ENCODE measurements at regions not wholly inside any gene's neighbourhood (a gene's known extent, or its start where the extent isn't known, plus 50 kb on each side); places are given as distances from the start of the nearest gene placed in this dataset.

DNA sequence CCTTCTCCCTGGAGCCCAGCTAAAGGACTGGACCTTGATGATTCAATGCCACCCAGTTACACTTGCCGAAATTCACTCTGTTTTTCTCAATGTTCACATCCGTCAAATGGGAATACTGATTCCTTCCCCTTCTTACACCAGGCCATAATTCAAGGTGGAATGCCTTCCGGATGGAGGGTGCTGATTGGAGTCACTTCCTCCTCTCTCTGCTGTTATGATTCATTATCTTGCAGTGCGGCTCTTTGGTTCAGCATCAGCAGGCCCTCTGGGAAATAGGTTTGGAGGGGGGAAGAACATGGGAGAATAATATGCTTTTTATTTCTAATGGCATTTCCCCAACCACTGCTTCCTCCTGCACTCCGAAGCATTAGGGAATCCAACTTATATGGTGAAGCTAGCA is 390.6 kb upstream of the TBX3 start (continued):
- TF ChIP-seq, protein P1, sequence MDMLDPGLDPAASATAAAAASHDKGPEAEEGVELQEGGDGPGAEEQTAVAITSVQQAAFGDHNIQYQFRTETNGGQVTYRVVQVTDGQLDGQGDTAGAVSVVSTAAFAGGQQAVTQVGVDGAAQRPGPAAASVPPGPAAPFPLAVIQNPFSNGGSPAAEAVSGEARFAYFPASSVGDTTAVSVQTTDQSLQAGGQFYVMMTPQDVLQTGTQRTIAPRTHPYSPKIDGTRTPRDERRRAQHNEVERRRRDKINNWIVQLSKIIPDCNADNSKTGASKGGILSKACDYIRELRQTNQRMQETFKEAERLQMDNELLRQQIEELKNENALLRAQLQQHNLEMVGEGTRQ (IDR thresholded peaks at IDR 0.05; ENCODE audit: borderline replicate concordance, low read depth, low read length), result no peak
- TF ChIP-seq, protein P2, sequence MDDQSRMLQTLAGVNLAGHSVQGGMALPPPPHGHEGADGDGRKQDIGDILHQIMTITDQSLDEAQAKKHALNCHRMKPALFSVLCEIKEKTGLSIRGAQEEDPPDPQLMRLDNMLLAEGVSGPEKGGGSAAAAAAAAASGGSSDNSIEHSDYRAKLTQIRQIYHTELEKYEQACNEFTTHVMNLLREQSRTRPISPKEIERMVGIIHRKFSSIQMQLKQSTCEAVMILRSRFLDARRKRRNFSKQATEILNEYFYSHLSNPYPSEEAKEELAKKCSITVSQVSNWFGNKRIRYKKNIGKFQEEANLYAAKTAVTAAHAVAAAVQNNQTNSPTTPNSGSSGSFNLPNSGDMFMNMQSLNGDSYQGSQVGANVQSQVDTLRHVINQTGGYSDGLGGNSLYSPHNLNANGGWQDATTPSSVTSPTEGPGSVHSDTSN (IDR thresholded peaks at IDR 0.05), result no peak

DNA sequence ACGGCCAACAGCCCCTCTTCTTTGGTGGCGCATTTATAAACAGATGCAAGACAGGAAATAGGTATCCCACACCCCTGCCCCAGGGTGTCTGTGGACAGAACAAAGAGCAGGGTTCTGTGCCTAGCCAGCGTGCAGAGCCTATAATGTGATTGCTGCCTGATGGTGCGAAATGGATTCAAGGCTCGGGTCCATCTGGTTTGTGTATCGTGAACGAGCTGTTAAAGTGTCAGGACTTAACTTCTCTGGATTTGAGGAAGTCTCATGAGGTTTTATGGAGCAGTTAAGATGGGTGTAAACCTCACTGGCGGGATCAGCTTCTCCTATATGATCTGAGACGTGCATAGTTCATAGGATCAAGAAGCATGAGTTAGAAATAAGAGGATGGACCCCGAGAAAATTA is 388.7 kb upstream of the TBX3 start:
- Histone ChIP-seq H3K4me2 (no peak overlapping the region), H3K79me2 (ENCODE audit: insufficient read depth) (no peaks in the 10 kb centered on the region), H3K27ac (ENCODE audit: low read depth in 2 of 2, low read length in 1 of 2) (no peak overlapping the region), H3K27me3 (ENCODE audit: insufficient read depth) (no peaks in the 10 kb centered on the region), H3K4me3 (ENCODE audit: low read depth in 2 of 2, low read length in 1 of 2) (no peak overlapping the region), H3K4me1 (ENCODE audit: control insufficient read depth in 1 of 2, insufficient read depth in 2 of 2, low read depth in 1 of 2, low read length in 1 of 2) (no peaks in the 10 kb centered on the region), H3K9me3 (no peaks in the 10 kb centered on the region), H4K20me1 (ENCODE audit: insufficient read depth) (no peaks in the 10 kb centered on the region), H3K36me3 (replicated peaks in 1 of 2; ENCODE audit: control insufficient read depth in 1 of 2, insufficient read depth in 2 of 2, low read length in 1 of 2) (no peaks in the 10 kb centered on the region), H2AFZ (ENCODE audit: low read depth) (no peak overlapping the region), H3F3A (replicated peaks; ENCODE audit: insufficient read depth) (no peaks in the 10 kb centered on the region), H3K9ac (no peak overlapping the region), H3K9me2 (no peaks in the 10 kb centered on the region)
- ChIA-PET CTCF (no interaction called here), POLR2A (no interaction called here)
- no peak for DNase-seq
- WGBS (ENCODE audit: low lambda C conversion rate), result 70% methylated on average over 10 of the region's 10 CpGs
- TF ChIP-seq, protein P3, sequence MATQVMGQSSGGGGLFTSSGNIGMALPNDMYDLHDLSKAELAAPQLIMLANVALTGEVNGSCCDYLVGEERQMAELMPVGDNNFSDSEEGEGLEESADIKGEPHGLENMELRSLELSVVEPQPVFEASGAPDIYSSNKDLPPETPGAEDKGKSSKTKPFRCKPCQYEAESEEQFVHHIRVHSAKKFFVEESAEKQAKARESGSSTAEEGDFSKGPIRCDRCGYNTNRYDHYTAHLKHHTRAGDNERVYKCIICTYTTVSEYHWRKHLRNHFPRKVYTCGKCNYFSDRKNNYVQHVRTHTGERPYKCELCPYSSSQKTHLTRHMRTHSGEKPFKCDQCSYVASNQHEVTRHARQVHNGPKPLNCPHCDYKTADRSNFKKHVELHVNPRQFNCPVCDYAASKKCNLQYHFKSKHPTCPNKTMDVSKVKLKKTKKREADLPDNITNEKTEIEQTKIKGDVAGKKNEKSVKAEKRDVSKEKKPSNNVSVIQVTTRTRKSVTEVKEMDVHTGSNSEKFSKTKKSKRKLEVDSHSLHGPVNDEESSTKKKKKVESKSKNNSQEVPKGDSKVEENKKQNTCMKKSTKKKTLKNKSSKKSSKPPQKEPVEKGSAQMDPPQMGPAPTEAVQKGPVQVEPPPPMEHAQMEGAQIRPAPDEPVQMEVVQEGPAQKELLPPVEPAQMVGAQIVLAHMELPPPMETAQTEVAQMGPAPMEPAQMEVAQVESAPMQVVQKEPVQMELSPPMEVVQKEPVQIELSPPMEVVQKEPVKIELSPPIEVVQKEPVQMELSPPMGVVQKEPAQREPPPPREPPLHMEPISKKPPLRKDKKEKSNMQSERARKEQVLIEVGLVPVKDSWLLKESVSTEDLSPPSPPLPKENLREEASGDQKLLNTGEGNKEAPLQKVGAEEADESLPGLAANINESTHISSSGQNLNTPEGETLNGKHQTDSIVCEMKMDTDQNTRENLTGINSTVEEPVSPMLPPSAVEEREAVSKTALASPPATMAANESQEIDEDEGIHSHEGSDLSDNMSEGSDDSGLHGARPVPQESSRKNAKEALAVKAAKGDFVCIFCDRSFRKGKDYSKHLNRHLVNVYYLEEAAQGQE (IDR thresholded peaks at IDR 0.05; ENCODE audit: low read depth, low read length), result no peak
- TF ChIP-seq NFIC (IDR thresholded peaks at IDR 0.05; ENCODE audit: borderline replicate concordance) (no peak), RAD21 (IDR thresholded peaks at IDR 0.05; ENCODE audit: low read length) (no peak), EP300 (IDR thresholded peaks at IDR 0.05; ENCODE audit: borderline replicate concordance in 1 of 2, low read depth in 1 of 2, low read length in 1 of 2) (no peak), RXRA (IDR thresholded peaks at IDR 0.05; ENCODE audit: borderline replicate concordance, low read depth) (no peak), TCF12 (IDR thresholded peaks at IDR 0.05) (no peak), GABPA (IDR thresholded peaks at IDR 0.05; ENCODE audit: low read depth) (no peak), TEAD4 (IDR thresholded peaks at IDR 0.05; ENCODE audit: borderline replicate concordance, insufficient read depth) (no peak), CHD2 (IDR thresholded peaks at IDR 0.05; ENCODE audit: low read length, partially characterized antibody) (no peak), JUND (IDR thresholded peaks at IDR 0.05) (no peak), ELF1 (IDR thresholded peaks at IDR 0.05) (no peak), NRF1 (IDR thresholded peaks at IDR 0.05; ENCODE audit: low read depth, low read length) (no peak), FOXM1 (IDR thresholded peaks at IDR 0.05; ENCODE audit: low read depth) (no peak), POLR2AphosphoS5 (IDR thresholded peaks at IDR 0.05; ENCODE audit: low read depth, low read length) (no peak)
- TF ChIP-seq, protein P4, sequence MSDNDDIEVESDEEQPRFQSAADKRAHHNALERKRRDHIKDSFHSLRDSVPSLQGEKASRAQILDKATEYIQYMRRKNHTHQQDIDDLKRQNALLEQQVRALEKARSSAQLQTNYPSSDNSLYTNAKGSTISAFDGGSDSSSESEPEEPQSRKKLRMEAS (IDR thresholded peaks at IDR 0.05; ENCODE audit: low read depth), result no peak
- TF ChIP-seq, protein P2 (IDR thresholded peaks at IDR 0.05), result no peak
- TF ChIP-seq, protein P5, sequence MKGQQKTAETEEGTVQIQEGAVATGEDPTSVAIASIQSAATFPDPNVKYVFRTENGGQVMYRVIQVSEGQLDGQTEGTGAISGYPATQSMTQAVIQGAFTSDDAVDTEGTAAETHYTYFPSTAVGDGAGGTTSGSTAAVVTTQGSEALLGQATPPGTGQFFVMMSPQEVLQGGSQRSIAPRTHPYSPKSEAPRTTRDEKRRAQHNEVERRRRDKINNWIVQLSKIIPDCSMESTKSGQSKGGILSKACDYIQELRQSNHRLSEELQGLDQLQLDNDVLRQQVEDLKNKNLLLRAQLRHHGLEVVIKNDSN (IDR thresholded peaks at IDR 0.05; ENCODE audit: borderline replicate concordance, low read depth), result no peak
- TF ChIP-seq, protein P1 (IDR thresholded peaks at IDR 0.05; ENCODE audit: borderline replicate concordance, low read depth, low read length), result no peak

Measured in SK-N-SH (cell line).